Adrenal gland (tissue), 9 donors: ENCODE measurements at regions not wholly inside any gene's neighbourhood (a gene's known extent, or its start where the extent isn't known, plus 50 kb on each side); places are given as distances from the start of the nearest gene placed in this dataset.

Experiments
- DNase-seq, 7 donors: peaks; one replicate each; pipeline ENCODE4 v3.0.0-alpha.2; 2019 to 2020
- H3K27ac ChIP-seq, 5 donors: fragments of 200-600 bp; sonication (generic) in 4 of 5; 1 replicate in 3 of 5; 2 replicates in 2 of 5; pipeline versions ENCODE4 v1.5.1 to v1.8.0; 2016 to 2020; ENCODE audit warnings: mild to moderate bottlenecking in 1 of 5
- H3K27me3 ChIP-seq: fragments of 200-600 bp; 2 replicates; pipeline ENCODE4 v1.8.0; 2021
- H3K36me3 ChIP-seq, 2 donors: fragments of 200-600 bp; replicated peaks in 1 of 2; 1 replicate in 1 of 2; 2 replicates in 1 of 2; pipeline versions ENCODE4 v1.5.1 to v1.8.0; 2018 to 2022
- H3K4me1 ChIP-seq, 2 donors: fragments of 200-600 bp; replicated peaks in 1 of 2; 1 replicate in 1 of 2; 2 replicates in 1 of 2; pipeline versions ENCODE4 v1.5.1 to v1.8.0; 2018 to 2021
- H3K4me3 ChIP-seq, 4 donors: fragments of 200-600 bp; sonication (generic) in 3 of 4; one replicate each; pipeline ENCODE4 v1.5.1; 2016 to 2018
- H3K9me3 ChIP-seq, 3 donors: fragments of 200-600 bp; sonication (generic) in 1 of 3; replicated peaks in 1 of 3; 1 replicate in 2 of 3; 2 replicates in 1 of 3; pipeline versions ENCODE4 v1.5.1 to v1.8.0; 2016 to 2021
- POLR2A ChIP-seq, 2 donors: fragments of 450-650 bp; IDR thresholded peaks; one replicate each; pipeline ENCODE4 v1.6.1; 2017; ENCODE audit warnings: antibody characterized with exemption in 2 of 2, mild to moderate bottlenecking in 2 of 2, moderate library complexity in 1 of 2
- WGBS, 4 donors: extraction: QIAGEN DNeasy Blood & Tissue Kit in 2 of 4; methylation state at CpG; one replicate each; pipeline versions ENCODE4 v1.1.5 to v1.1.7; 2013 to 2017; 5-methylcytosine and 5-hydroxymethylcytosine counted together
- intact Hi-C, 2 donors: fragments of 100-400 bp; cut with DNase I; formaldehyde crosslinking; loops; one replicate each; pipeline versions ENCODE4 v1.14.1 to v1.15.0; 2022 to 2023
- TF ChIP-seq, protein P1 (sequence below), 6 experiments: fragments of 450-650 bp in 4 of 6; fragments of 200-600 bp in 2 of 6; sonication (generic) in 1 of 6; IDR thresholded peaks; 1 replicate in 5 of 6; 2 replicates in 1 of 6; pipeline versions ENCODE4 v1.5.1 to v1.8.0; 2016 to 2021; ENCODE audit warnings: antibody characterized with exemption in 6 of 6, mild to moderate bottlenecking in 2 of 6, moderate library complexity in 1 of 6
- donor health status: healthy with polysubstance abuse.
- donor health status: Bipolar disorder and iron deficiency.
- donor health status: DM: yes; HTN: yes; CAD: no.
- donor health status: DM: no; HTN: no; CAD: no.
- donor health status: DM: no; HTN: no; CAD: no.

DNA sequence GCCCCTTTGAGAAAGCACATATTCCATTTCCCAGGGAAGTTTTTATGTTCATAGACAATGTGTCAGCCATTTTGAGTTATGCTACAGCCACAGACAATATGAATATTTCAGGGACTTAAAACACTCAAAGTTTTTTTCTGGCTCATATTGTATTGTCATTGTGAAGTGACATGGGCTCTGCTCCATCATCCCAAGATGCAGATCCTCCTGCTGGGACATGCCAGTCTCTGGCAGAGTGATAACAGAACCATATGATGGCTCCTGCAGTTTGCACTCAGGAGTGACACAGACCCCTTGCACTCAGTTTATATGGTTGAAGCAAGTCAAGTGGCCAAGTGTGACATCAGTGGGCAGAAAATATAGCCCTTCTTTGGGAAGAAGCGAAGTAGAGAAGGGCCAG is 498.4 kb upstream of the TUSC1 start:
- intact Hi-C loops: no loop called here
- DNase-seq: no peak
- Histone ChIP-seq H3K27ac (no peak overlapping the region), H3K27me3 (no peaks in the 10 kb centered on the region), H3K9me3 (no peaks in the 10 kb centered on the region), H3K4me1 (no peaks in the 10 kb centered on the region), H3K36me3 (no peaks in the 10 kb centered on the region), H3K4me3 (no peak overlapping the region)
- TF ChIP-seq POLR2A (IDR thresholded peaks at IDR 0.05): no peak
- 88 to 100% (median 94%) methylated on average over 1 of the region's 1 CpG for WGBS, 4 donors

DNA sequence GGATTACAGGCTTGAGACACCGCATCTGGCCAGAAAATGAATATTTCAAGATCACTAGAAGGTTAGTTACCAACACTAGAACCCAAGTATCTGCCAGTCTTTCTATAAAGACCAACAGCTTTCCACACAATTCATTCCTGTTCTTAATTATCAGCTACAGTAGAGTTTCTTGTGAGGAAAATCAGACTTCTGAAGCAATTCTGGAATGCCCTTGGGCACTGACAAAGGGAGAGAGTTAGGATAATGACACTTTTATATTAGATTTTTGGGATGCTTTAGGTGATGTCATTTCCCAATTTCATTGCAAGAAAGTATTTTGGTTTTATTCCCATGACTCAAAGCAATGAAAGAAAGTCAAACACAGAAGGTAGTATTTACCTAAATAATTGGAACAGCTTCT is 497.0 kb upstream of the TUSC1 start:
- Histone ChIP-seq H3K4me1 (no peaks in the 10 kb centered on the region), H3K36me3 (no peaks in the 10 kb centered on the region), H3K27ac (no peak overlapping the region), H3K4me3 (no peak overlapping the region), H3K9me3 (no peaks in the 10 kb centered on the region), H3K27me3 (no peaks in the 10 kb centered on the region)
- no peak for TF ChIP-seq POLR2A (IDR thresholded peaks at IDR 0.05)
- TF ChIP-seq, protein P1, sequence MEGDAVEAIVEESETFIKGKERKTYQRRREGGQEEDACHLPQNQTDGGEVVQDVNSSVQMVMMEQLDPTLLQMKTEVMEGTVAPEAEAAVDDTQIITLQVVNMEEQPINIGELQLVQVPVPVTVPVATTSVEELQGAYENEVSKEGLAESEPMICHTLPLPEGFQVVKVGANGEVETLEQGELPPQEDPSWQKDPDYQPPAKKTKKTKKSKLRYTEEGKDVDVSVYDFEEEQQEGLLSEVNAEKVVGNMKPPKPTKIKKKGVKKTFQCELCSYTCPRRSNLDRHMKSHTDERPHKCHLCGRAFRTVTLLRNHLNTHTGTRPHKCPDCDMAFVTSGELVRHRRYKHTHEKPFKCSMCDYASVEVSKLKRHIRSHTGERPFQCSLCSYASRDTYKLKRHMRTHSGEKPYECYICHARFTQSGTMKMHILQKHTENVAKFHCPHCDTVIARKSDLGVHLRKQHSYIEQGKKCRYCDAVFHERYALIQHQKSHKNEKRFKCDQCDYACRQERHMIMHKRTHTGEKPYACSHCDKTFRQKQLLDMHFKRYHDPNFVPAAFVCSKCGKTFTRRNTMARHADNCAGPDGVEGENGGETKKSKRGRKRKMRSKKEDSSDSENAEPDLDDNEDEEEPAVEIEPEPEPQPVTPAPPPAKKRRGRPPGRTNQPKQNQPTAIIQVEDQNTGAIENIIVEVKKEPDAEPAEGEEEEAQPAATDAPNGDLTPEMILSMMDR (IDR thresholded peaks at IDR 0.05): no peak
- intact Hi-C loops: no loop called here
- 93 to 100% (median 99%) methylated on average over 1 of the region's 1 CpG for WGBS, 4 donors
- DNase-seq: no peak

DNA sequence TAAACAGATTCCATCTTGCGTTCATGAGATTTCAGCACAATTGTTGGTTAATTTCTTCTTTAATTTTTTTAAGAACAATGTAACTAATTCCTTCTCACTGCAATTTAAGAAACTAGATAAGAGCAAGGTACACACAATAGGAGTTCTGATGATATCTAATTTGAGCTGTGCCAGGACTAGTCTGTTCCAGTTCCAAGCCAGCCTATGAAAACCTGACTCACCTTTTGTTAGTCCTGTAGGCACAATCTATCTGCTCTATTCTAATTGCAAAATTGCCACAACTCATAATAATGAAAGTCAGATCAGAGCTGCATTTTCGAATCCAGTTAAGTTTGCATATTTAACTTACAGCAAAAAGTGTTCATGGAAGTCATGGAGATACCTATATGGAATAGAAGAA is 494.1 kb upstream of the TUSC1 start:
- H3K9me3 ChIP-seq: no peaks in the 10 kb centered on the region
- WGBS, 4 donors: 71 to 91% (median 77%) methylated on average over 2 of the region's 2 CpGs
- intact Hi-C loops: no loop called here
- H3K27ac ChIP-seq: no peak overlapping the region
- TF ChIP-seq POLR2A (IDR thresholded peaks at IDR 0.05): no peak
- TF ChIP-seq, protein P1 (IDR thresholded peaks at IDR 0.05): no peak
- no peak overlapping the region for H3K4me3 ChIP-seq
- no peak for DNase-seq
- H3K4me1 ChIP-seq: no peaks in the 10 kb centered on the region
- H3K27me3 ChIP-seq: no peaks in the 10 kb centered on the region
- H3K36me3 ChIP-seq: no peaks in the 10 kb centered on the region

DNA sequence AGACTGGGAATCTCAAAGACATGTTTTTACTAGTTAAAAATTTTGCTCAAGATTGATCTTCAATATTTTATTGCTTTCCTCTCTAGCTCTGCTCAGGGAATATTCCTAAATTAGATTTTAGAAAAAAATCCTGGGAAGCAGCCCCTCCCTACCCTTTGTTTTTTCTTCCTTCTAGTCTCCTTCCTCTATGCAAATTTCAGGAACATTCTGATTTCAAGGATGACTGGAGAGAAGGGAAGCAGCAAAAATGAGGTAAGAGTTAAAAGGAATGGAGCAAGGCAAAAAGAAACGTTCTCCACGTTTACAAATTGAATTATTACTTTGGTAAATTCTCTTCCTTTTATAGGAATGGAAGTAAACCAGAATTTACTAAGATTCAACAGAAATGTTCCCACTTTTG is 493.4 kb upstream of the TUSC1 start:
- no peak for TF ChIP-seq POLR2A (IDR thresholded peaks at IDR 0.05)
- TF ChIP-seq, protein P1 (IDR thresholded peaks at IDR 0.05): no peak
- no peaks in the 10 kb centered on the region for H3K27me3 ChIP-seq
- no peak overlapping the region for H3K4me3 ChIP-seq
- DNase-seq: no peak
- intact Hi-C loops: no loop called here
- H3K27ac ChIP-seq: no peak overlapping the region
- no peaks in the 10 kb centered on the region for H3K4me1 ChIP-seq
- no peaks in the 10 kb centered on the region for H3K36me3 ChIP-seq
- WGBS, 4 donors: 2 to 14% (median 10%) methylated on average over 2 of the region's 2 CpGs
- no peaks in the 10 kb centered on the region for H3K9me3 ChIP-seq

DNA sequence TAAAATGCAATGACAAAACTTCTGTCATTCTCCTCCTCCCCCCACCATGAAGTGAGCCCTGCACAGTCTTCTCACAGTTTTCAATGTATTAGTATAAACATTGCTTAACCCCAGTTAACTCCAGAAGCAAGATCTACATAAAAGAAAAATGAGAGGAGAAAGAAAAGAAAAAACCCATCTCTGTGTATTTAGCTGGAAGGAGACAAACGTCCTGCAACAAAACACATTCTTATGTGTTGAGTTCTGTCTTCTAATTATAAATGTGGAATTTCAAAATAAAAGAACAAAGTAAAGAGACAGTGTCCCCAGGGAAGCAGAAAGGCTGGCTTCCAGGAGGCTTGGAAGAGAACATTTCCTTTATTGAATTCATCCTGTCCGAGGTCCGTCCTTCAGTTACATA is 491.9 kb upstream of the TUSC1 start:
- no peak for TF ChIP-seq POLR2A (IDR thresholded peaks at IDR 0.05)
- TF ChIP-seq, protein P1 (IDR thresholded peaks at IDR 0.05): no peak
- H3K27ac ChIP-seq: no peak overlapping the region

More for the DNA sequence above, 491.9 kb upstream of the TUSC1 start:
- H3K4me3 ChIP-seq: no peak overlapping the region
- no peak for DNase-seq
- WGBS, 4 donors: 31 to 50% (median 39%) methylated on average over 3 of the region's 3 CpGs
- H3K9me3 ChIP-seq: no peaks in the 10 kb centered on the region
- H3K4me1 ChIP-seq: no peaks in the 10 kb centered on the region
- H3K36me3 ChIP-seq: no peaks in the 10 kb centered on the region
- H3K27me3 ChIP-seq: no peaks in the 10 kb centered on the region
- intact Hi-C loops: no loop called here
